ENCODE measurements at regions not wholly inside any gene's neighbourhood (a gene's known extent, or its start where the extent isn't known, plus 50 kb on each side); places are given as distances from the start of the nearest gene placed in this dataset.

DNA sequence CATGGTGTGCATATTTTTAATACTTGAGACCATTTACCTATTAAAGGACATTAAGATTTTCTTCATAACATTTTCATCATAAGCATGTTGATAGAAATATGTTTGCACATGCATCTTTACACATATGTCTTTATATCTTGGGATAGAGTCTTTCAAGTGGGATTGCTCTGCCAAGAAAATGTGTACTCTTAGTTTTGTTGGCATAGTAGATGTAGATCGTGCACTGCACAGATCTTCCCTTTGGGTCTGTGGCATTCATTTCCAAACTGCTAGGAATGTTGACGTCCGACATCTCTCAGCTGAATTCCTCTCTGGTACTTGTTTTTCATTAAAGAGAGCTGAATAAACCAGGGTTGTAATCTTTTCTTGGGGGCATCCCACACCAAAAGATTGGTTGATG, 183.2 kb upstream of the RPRM start:
- no peak overlapping the region for H2BK15ac ChIP-seq (ENCODE audit: low read depth, low read length)
- no peak overlapping the region for H3K4me3 Mint-ChIP-seq
- H3K79me1 ChIP-seq (ENCODE audit: insufficient read depth, low read depth, low read length, poor library complexity, severe bottlenecking): no peaks in the 10 kb centered on the region
- H3K79me2 ChIP-seq (ENCODE audit: insufficient read depth, low read length): no peaks in the 10 kb centered on the region
- no peaks in the 10 kb centered on the region for H4K20me1 ChIP-seq (ENCODE audit: control insufficient read depth, insufficient read depth, insufficient read length)
- H3K4me2 ChIP-seq (ENCODE audit: insufficient read depth, insufficient read length, low read length): no peak overlapping the region
- H3T11ph ChIP-seq (ENCODE audit: low read length): no peak overlapping the region
- H3K9me3 ChIP-seq (ENCODE audit: control insufficient read depth, low read depth, low read length): no peaks in the 10 kb centered on the region
- H3K23me2 ChIP-seq (ENCODE audit: insufficient read length, low read depth, low read length, poor library complexity, severe bottlenecking): no peaks in the 10 kb centered on the region
- no peak overlapping the region for H3K56ac ChIP-seq (ENCODE audit: insufficient read length, low read depth, low read length)
- no peak overlapping the region for H2BK12ac ChIP-seq (ENCODE audit: insufficient read length, low read depth, low read length)
- H3K14ac ChIP-seq (ENCODE audit: insufficient read depth, low read length): no peak overlapping the region
- no peak overlapping the region for H2AFZ ChIP-seq (ENCODE audit: low read length)
- no peaks in the 10 kb centered on the region for H3K4me1 ChIP-seq (ENCODE audit: insufficient read depth, low read length)
- H2AK5ac ChIP-seq (ENCODE audit: insufficient read length, low read length): no peak overlapping the region
- H3K27me3 ChIP-seq (ENCODE audit: insufficient read depth, low read length): no peaks in the 10 kb centered on the region
- no peak overlapping the region for H3K27ac Mint-ChIP-seq
- H2BK120ac ChIP-seq (ENCODE audit: low read depth, low read length, poor library complexity, severe bottlenecking): no peak overlapping the region
- H3K27me3 Mint-ChIP-seq (ENCODE audit: low read depth): peaks cover 4% of the 10 kb centered on the region
- no peak for TF ChIP-seq CTCF (conservative IDR thresholded peaks at IDR 0.05)
- no peak overlapping the region for H2BK5ac ChIP-seq (ENCODE audit: insufficient read length, low read length)
- no peak overlapping the region for H3K4ac ChIP-seq (ENCODE audit: low read depth, low read length)
- DNase-seq: no peak
- no peak overlapping the region for H3K23ac ChIP-seq (ENCODE audit: insufficient read length, low read depth, low read length)
- no peak overlapping the region for H4K5ac ChIP-seq (ENCODE audit: insufficient read length, low read depth, low read length)
- no CpG with 5 or more reads among the region's 3 CpGs for WGBS (ENCODE audit: extremely low coverage, insufficient read length, low lambda C conversion rate)
- no peak overlapping the region for H4K91ac ChIP-seq (ENCODE audit: insufficient read length, low read depth, low read length)
- no peaks in the 10 kb centered on the region for H3K4me1 Mint-ChIP-seq
- no peak overlapping the region for H3K9ac ChIP-seq (ENCODE audit: extremely low read depth, insufficient read length, low read length)
- H4K8ac ChIP-seq (replicated peaks; ENCODE audit: insufficient read length, low read depth, low read length): no peak overlapping the region
- peaks cover 18 to 26% of the 10 kb centered on the region in 2 experiments for H3K9me3 Mint-ChIP-seq
- no peak overlapping the region for H3K18ac ChIP-seq (ENCODE audit: insufficient read length, low read depth, low read length)
- H3K27ac ChIP-seq (ENCODE audit: insufficient read length, low read depth, low read length): no peak overlapping the region
- peaks cover 4 to 12% (median 11%) of the 10 kb centered on the region in 3 experiments for H3K36me3 Mint-ChIP-seq (ENCODE audit: insufficient read depth in 1 of 3, low read depth in 3 of 3)
- H2BK20ac ChIP-seq (ENCODE audit: low read depth, low read length, poor library complexity, severe bottlenecking): no peak overlapping the region
